Left lung (tissue), 4 donors: ENCODE measurements at regions not wholly inside any gene's neighbourhood (a gene's known extent, or its start where the extent isn't known, plus 50 kb on each side); places are given as distances from the start of the nearest gene placed in this dataset.
A peak's percentile ranks its signal among the peaks of the same experiment; 100 is the strongest.

Experiments
- ATAC-seq: fragments of 200-7000 bp; cut with Tn5 transposase; one replicate; pipeline ENCODE4 v1.9.1; 2020; ENCODE audit warnings: moderate library complexity
- DNase-seq, 4 donors: peaks; one replicate each; pipeline ENCODE4 v3.0.0-alpha.2; 2013 to 2020
- H3K27ac ChIP-seq, 2 donors: fragments of 200-600 bp; sonication (generic) in 1 of 2; one replicate each; pipeline versions ENCODE4 v1.5.0 to v1.8.0; 2020 to 2021
- H3K27me3 ChIP-seq, 2 donors: fragments of 200-600 bp; sonication (generic) in 1 of 2; one replicate each; pipeline versions ENCODE4 v1.5.0 to v1.8.0; 2020 to 2021
- H3K36me3 ChIP-seq, 2 donors: fragments of 200-600 bp; sonication (generic) in 1 of 2; one replicate each; pipeline versions ENCODE4 v1.5.0 to v1.8.0; 2020 to 2021
- H3K4me1 ChIP-seq, 2 donors: fragments of 200-600 bp; one replicate each; pipeline ENCODE4 v1.8.0; 2021
- H3K4me3 ChIP-seq, 2 donors: fragments of 200-600 bp; sonication (generic) in 1 of 2; one replicate each; pipeline versions ENCODE4 v1.5.0 to v1.8.0; 2020 to 2021; ENCODE audit warnings: mild to moderate bottlenecking in 1 of 2
- H3K9me3 ChIP-seq, 2 donors: fragments of 200-600 bp; sonication (generic) in 1 of 2; one replicate each; pipeline versions ENCODE4 v1.5.0 to v1.8.0; 2020 to 2021
- intact Hi-C, 2 donors: fragments of 100-400 bp; cut with DNase I; formaldehyde crosslinking; loops; one replicate each; pipeline versions ENCODE4 v1.11.2 to v1.14.2; 2022
- TF ChIP-seq, protein P1 (sequence below), 2 donors: fragments of 200-600 bp; sonication (generic) in 1 of 2; IDR thresholded peaks; one replicate each; pipeline versions ENCODE4 v1.5.0 to v1.8.0; 2021; ENCODE audit warnings: antibody characterized with exemption in 2 of 2
- donor health status: DM: no; HTN: yes; CAD: no.
- donor health status: DM: no; HTN: no; CAD: no.

DNA sequence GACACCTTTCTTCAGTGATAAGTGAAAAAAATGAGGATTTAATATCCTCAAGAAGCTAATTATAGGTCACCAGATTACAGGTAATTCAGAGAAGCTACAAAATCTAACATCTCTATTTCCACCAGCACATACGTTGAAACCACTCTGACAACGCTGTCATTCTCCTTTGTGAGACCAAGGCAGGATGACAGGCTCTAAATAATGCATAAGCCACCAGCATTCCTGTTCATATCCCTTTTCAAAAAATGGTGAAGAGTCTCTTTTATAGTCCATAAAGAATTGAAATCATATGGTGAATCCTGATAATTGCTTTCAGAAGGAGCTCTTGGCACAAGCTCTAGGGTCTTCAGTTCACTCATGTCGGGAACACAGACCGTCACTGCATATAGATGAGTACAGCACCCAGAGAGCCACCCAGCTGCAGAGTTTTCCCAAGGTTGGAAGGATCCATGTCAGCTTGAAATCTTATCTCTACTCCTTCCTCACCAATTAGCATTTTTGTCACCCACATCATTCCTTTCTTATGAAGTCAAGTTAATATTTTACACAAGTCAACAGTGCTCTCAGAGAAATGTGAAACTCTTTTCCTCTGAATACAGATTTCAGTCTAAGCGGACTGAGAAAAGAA, 431.4 kb downstream of the TBC1D4 start:
- DNase-seq (no peak), ATAC-seq (peak; percentile 52)
- Histone ChIP-seq H3K27me3 (no peaks in the 10 kb centered on the region), H3K4me3 (no peak overlapping the region), H3K4me1 (no peaks in the 10 kb centered on the region), H3K9me3 (peaks cover 0 to 5% of the 10 kb centered on the region in 2 donors), H3K36me3 (no peaks in the 10 kb centered on the region), H3K27ac (no peak overlapping the region)
- intact Hi-C loops = no loop called here
- TF ChIP-seq, protein P1, sequence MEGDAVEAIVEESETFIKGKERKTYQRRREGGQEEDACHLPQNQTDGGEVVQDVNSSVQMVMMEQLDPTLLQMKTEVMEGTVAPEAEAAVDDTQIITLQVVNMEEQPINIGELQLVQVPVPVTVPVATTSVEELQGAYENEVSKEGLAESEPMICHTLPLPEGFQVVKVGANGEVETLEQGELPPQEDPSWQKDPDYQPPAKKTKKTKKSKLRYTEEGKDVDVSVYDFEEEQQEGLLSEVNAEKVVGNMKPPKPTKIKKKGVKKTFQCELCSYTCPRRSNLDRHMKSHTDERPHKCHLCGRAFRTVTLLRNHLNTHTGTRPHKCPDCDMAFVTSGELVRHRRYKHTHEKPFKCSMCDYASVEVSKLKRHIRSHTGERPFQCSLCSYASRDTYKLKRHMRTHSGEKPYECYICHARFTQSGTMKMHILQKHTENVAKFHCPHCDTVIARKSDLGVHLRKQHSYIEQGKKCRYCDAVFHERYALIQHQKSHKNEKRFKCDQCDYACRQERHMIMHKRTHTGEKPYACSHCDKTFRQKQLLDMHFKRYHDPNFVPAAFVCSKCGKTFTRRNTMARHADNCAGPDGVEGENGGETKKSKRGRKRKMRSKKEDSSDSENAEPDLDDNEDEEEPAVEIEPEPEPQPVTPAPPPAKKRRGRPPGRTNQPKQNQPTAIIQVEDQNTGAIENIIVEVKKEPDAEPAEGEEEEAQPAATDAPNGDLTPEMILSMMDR (IDR thresholded peaks at IDR 0.05) = no peak

DNA sequence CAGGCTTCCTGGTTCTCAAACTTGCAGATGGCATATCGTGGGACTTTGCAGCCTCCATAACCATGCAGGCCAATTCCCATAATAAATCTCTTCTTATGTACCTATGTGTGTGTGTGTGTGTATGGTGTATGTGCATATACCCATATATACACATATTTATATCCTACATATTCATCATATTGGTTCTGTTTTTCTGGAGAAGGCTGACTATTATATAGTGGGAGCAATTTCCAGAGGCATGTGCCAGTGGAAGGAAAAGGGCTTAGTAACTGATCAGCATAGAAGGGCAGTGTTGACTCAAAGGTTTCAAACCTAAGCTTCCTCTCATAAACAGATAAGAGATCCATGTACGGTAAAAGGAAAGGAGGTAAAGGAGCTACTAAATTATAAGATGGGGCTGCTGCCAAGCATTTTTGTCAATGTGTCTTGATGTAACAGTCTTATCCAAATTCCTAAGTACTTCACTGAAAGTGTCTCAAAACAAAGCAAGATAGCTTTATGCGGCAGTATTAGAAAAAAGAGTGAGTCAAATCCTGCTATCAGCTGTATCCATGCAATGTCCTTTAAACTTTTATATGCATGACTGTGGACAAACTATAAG, 432.1 kb downstream of the TBC1D4 start:
- Histone ChIP-seq H3K4me3 (no peak overlapping the region), H3K9me3 (peaks cover 0 to 4% of the 10 kb centered on the region in 2 donors), H3K4me1 (no peaks in the 10 kb centered on the region), H3K36me3 (no peaks in the 10 kb centered on the region), H3K27ac (no peak overlapping the region), H3K27me3 (no peaks in the 10 kb centered on the region)
- no peak for DNase-seq
- no peak for ATAC-seq
- intact Hi-C loops = no loop called here
- TF ChIP-seq, protein P1 (IDR thresholded peaks at IDR 0.05) = no peak

DNA sequence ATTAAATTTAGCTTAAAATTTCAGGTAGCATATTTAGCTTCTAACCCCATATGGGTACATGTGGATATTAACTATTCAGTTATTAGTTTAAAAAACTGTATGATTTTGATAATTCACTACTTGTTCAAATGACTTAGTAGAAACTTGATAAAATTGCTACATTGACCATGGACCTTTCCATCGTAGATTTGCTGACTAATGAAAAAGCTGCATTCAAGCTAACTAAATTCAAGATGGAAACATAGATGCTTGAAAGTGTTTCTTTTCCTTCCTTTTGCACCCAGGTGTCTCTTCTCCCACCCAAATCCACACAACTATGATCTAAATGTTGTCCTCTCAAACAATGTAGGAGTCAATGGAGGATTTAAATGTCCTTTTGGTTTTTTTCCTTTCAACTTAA, 439.2 kb downstream of the TBC1D4 start:
- Histone ChIP-seq H3K36me3 (no peaks in the 10 kb centered on the region), H3K9me3 (no peaks in the 10 kb centered on the region), H3K27ac (no peak overlapping the region), H3K27me3 (no peaks in the 10 kb centered on the region), H3K4me3 (no peak overlapping the region), H3K4me1 (no peaks in the 10 kb centered on the region)
- no peak for DNase-seq
- ATAC-seq = no peak
- intact Hi-C loops = no loop called here
- TF ChIP-seq, protein P1 (IDR thresholded peaks at IDR 0.05) = no peak

DNA sequence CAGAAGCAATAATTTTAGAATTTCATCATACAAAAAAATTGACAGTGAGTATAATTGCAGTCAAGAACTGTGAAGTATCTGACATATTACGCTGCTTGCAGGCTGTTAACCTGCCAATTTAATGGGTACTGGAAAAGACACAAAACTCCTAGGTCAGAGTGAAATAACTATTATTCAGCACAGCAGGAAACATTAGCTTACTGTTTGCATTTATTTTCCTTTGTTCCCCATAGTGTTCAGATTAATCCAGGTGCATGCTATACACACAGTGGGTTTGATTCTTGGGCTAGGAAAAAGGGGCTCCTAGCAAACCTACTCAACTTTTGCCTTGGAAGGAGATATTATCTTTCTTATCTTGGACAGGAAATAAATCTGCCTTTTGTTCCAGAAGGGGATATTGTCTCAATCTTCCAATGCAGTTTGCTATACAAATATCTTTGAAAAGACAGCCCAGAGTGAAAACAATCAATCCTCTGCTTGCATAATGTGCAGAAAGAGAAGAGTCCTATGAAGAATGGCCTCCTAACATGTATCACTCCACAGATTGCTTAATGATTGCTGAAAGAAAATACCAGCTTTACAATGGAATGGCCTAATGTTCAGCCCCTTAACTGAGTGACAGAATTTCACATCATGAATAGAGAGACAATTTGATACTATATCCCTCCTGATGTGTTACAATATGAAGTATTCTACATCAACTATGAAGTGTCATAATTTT, 443.4 kb downstream of the TBC1D4 start:
- no peaks in the 10 kb centered on the region for H3K36me3 ChIP-seq
- H3K27me3 ChIP-seq = no peaks in the 10 kb centered on the region
- DNase-seq (no peak), ATAC-seq (no peak)
- peaks cover 0 to 36% of the 10 kb centered on the region in 2 donors for H3K9me3 ChIP-seq
- no peaks in the 10 kb centered on the region for H3K4me1 ChIP-seq
- TF ChIP-seq, protein P1 (IDR thresholded peaks at IDR 0.05) = no peak
- intact Hi-C loops = no loop called here
- H3K4me3 ChIP-seq = no peak overlapping the region
- H3K27ac ChIP-seq = no peak overlapping the region

DNA sequence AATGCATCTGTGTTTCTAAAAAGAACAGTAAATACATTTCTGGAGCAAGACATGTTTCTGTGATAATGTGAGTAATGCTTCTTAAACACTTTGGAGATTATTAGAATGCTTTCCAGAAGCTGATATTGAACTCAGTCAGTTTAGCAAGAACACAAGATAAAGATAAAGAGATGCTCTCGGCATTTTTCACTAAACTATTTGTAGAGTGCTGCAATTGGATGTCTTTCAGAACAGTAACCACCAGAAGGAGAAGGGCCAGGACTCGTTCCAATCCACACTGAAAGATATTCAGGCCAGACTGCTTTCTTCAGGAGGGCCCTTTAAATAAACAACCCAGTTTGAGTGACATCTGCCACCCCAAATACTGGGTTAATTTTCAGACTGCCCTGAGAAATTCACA, 456.0 kb downstream of the TBC1D4 start:
- Histone ChIP-seq H3K36me3 (no peaks in the 10 kb centered on the region), H3K4me3 (no peak overlapping the region), H3K27me3 (no peaks in the 10 kb centered on the region), H3K9me3 (peaks cover 0 to 14% of the 10 kb centered on the region in 2 donors), H3K27ac (no peak overlapping the region), H3K4me1 (no peaks in the 10 kb centered on the region)
- TF ChIP-seq, protein P1 (IDR thresholded peaks at IDR 0.05) = no peak
- ATAC-seq = no peak
- intact Hi-C loops = no loop called here
- no peak for DNase-seq
